Activated CD4-positive, alpha-beta T cell treated with anti-CD3 and anti-CD28 coated beads, Interleukin-2, amount 50 U/mL, for 1 hour (primary cell): ENCODE measurements at regions not wholly inside any gene's neighbourhood (a gene's known extent, or its start where the extent isn't known, plus 50 kb on each side); places are given as distances from the start of the nearest gene placed in this dataset.
"Not testable (repeated sequence)": the region's sequence is repeated elsewhere in the genome, so short reads cannot be mapped to it uniquely, and the experiment has no call there.

Experiments
- DNase-seq: peaks from one replicate; pipeline ENCODE4 v3.0.0-alpha.2; 2020

DNA sequence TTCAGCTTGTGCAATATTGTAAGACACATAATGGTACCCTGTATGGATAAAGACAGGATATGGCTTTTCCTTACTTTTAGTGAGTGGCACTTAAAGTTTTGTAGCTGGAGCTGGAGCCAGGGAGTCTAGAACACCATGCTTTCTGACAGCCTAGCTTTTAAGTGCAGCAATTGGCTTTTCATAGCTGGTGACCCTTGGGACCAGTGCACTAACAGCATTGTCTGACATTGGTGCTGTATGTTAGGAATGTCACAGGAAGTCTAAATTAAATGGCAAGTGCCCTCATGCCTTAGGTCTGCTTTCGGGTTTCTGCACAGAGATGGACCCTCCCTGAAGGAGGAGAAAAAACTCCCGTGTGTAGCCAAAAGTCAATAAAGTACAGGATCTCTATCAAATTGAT, 628.2 kb downstream of the NR2F2 start:
- no peak for DNase-seq

DNA sequence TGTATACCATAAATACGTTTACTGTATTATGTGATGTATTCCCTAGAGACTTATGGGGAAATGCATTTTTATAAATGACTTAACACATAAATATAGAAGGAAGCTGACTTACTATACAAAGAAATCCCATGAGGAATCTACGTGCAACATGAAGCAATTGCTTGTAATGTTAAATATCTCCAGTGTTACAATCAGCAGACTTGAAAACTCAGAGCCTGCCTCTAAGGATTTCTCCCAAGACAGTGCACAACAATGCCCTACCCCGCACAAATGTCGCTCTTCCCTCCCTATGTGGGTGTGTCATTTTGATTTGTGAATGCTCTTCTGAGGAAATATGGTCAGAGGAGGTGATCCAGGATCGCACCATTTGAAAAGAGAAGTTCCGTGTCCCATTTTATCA, 629.0 kb downstream of the NR2F2 start:
- DNase-seq, result no peak

DNA sequence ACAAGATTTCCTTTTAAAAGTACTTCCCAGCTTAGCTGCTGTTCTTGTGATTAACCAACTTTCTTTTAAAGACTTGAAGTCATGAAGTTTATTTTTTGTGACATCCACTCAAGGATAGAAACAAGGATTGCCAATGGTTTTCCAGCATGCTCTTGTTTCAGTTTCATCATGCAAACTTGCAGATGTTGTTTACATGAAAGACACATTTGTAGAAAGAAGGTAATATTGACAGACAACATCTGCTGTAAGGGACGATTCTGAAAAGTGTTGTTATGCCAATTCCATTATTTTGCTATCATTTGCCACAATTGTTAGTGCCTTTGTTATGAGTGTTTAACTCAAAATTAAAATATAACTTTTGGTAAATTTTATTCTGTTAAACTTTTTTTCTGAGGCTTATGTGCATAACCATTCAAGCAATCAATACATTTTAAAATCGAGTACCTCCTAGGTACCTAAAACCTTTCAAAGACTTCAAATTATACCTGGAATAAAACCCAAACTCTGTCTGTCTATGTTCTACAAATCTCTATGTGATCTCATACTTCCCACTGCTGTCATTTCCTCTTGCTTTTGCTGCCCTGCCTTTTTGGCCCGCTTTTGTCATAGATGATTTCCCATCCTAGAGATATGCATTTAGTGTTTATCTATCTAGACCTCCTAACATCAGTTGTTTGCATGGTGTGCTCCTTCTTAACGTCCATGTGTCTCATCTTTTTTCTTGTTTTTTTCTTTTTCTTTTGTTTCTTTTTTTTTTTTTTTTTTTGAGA, 630.4 kb downstream of the NR2F2 start:
- no peak for DNase-seq

DNA sequence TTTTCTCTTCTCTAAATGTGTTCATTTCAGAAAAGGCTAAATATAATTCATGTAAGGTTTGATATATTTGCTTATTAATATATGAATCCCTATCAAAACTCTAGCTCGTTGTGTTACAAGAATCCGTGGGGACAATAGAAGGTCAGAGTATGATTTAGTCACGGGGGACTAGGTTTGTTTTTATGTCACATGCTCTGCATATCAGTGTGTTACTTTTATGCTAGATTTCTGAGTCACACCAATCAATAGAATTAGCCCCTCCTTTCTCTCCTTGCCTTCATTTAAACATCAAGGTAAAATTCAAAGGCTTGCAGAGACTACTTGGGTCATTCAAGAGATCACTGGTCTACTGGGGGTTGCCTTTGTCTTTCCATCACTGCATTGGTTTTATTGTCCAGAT, 636.1 kb downstream of the NR2F2 start:
- DNase-seq, result no peak

DNA sequence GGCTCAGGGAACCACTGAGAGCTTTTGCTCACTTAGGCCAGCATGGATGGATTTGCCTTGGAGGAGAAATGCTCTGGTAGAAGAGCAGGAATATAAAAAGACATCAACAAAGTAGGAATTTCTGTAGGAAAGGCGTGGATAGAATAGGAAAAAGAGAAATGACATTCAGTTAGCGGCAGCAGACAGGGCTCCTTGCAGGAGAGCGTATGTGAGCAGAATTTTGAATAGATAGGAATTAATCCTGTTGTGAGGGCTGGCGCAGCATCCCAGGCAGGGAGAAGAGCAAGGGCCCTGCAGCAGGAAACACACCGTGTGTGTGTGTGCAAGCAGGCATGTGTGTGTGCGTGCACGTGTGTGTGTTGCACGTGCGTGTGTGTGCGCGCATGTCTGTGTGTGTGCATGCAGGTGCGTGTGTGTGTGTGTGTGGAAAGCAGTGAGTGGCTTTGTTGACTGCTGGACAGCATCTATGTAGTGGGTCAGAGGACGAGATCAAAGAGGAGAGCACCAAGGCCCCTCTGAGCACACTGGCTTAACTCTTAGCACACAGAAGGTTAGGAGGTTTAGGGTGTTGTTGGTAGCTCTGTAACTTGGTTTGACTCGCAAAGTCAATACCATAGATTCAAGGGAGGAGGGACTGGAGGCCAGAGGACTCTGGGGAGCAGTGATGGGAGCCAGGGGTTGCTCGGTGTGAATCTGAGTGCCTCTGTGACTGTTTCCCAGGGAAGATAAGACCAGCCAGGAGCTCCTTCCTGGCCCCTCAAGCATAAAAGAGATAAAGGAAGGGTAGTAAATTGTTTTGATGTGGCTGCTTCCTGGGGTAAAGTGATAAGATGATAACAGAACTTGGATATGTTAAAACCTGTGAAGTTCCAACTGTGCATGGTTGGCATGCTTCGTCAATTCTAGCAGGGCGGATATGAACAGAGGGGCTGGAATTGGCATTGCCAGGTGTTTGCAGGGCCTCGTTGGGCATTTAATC, 639.5 kb downstream of the NR2F2 start:
- DNase-seq, result no peak

DNA sequence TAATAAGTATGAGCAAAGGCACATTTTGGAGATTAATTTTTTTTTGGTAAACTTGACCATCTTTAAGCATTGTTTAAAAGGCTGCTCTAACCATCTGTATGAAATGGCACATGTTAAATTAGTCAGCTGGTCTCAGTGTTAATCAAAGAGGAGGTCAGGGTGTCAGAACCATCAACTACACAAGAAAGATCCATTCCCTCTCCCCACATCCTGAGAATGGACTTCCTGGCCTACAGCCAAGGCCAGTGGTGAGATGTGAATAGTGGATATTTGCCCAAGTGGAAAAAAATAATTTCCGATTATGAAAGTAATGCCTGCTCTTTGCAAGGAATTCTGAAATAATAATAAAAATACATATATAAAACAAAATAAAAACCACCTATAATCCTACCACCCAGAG, 641.7 kb downstream of the NR2F2 start:
- DNase-seq, result no peak

DNA sequence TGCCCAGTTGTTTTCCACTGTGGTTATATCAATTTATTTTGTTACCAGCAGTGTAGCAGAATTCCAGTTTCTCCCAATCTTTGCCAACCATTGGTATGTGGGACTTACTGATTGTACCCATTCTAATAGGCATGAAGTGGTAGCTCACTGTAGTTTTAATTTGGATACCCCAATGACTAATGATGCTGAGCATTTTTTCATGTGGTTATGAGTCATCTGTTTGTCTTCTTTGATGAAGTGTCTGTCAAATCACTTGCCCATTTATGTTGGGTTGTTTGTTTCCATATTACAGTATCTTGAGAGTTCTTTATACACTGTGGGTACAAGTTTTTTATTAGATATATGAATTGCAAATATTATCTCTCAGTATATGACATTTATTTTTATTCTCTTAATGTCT, 644.3 kb downstream of the NR2F2 start:
- no peak for DNase-seq

DNA sequence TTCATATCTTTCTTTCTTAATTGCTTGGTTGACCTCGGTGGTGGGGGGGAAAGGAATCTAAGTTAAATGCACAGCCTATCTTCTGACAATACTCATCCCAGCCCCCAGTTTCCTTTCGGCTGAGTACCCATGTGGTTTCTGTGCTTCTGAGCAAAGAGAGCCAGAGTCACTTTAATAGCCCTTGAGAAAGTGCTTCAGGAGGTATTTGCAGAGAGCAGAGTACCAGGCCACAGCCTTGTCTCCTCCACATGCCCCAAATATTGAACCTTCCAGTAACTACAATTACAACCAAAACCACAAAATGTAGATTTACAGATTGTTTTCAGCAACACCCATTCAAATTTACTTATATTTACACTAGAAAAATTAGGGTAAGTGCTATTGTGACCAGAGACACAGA, 647.4 kb downstream of the NR2F2 start:
- no peak for DNase-seq

DNA sequence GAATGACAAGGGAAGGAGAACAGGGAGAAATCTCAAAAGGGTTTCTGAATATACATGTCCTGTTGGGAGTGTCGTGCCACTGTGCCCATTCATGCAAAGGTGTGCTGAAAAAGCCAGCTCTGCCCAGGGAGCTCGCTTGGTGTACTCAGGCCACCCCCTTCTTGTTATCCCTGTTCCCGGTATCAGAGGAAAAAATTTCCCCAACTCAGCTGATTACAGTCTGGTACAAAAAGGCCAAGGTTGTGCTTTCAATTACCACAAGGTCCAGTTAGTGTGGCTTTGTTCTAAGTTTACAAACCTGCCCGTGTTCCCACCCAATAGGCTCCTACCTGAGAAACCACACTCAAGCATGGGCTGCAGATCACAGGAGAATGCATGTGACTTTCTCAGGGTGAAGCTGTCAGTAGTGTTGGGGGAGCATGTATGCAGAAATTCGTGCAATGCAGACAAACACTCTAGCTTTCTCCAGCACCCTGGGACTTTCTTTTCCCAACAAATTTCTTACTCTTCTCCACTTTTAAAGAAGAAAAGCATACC, 648.5 kb downstream of the NR2F2 start:
- no peak for DNase-seq

DNA sequence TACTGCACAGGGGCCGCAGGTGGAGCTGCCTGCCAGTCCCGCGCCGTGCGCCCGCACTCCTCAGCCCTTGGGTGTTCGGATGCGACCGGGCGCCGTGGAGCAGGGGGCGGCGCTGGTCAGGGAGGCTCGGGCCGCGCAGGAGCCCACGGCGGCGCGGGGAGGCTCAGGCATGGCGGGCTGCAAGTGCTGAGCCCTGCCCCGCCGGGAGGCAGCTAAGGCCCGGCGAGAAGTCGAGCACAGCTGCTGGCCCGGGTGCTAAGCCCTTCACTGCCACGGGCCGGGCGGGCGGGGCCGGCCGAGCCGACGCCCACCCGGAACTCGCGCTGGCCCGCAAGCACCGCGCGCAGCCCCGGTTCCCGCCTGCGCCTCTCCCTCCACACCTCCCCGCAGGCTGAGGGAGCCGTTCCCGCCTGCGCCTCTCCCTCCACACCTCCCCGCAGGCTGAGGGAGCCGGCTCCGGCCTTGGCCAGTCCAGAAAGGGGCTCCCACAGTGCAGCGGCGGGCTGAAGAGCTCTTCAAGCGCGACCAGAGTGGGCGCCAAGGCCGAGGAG, 653.7 kb downstream of the NR2F2 start:
- DNase-seq, result not testable (repeated sequence)

DNA sequence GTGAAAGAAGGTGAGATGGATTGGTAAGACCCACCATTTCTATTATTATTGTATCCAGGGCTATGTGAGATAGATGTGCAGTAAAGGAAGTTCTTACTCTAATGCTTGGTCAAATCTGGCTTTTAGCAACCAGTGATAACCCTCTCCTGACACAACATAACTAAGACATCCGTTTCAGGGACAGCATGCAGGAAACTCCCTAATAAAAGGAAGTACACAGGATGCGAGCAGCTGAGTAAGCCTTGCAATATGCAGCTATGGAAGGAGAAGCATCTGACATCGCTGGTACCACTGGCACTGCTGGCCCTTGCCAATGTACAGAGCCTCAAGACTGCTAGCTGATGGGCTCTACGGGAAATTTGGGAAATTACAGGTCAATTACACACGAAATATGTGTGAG, 662.3 kb downstream of the NR2F2 start:
- no peak for DNase-seq

DNA sequence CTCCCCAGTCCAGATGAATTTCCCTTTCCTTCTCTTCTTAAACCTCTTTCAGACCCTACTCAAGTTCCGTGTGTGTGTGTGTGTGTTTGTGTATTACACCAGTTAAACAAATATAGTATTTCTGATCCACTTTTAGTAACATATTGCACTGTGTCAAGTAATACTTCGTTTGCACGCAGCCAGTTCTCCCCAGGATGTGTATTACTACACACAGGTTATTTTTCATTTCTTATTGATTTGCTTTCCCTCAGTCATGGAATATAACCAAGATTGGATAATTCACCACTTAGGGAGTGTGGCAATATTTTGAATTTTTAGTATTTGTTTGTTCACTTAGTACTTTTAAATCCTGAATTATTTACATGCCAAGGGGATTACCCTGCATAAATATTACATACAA, 667.0 kb downstream of the NR2F2 start:
- no peak for DNase-seq

DNA sequence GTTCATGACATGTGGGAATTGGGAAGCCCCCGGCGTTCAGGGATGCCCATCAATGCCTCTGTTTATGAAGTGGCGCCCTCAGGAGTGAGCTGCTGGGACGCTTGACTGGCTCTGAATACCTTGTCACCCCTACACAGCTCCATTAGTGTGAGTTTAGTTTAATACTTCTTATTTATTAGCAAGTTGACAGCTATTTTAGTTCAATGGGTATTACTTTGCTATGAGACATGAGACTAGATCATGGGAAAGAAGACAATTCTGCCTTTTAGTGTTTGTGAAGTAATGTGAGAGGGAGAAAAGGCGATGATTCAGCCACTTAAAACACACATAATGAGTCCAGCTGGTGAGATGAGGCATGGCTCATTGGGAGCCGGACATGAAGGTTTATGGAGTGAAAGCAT, 678.5 kb downstream of the NR2F2 start:
- DNase-seq, result no peak

DNA sequence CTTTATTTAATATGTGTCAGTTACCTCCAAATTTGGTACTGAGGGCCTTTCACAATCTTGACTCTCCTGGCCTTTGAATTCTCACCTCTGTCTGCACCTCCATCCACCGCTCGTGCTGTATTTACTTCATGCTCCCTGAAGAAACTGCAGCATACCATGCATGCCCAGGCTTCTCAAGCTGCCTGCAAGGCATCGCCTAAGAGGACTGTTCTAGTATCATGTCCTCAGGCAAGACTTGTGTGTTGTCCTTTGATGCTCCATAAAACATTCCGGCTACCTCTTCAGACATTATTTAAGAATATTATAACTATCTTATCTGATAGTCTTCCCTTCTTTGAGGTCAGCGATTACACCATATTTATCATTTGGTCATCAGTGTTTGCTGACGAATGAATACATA, 682.5 kb downstream of the NR2F2 start:
- DNase-seq, result no peak

DNA sequence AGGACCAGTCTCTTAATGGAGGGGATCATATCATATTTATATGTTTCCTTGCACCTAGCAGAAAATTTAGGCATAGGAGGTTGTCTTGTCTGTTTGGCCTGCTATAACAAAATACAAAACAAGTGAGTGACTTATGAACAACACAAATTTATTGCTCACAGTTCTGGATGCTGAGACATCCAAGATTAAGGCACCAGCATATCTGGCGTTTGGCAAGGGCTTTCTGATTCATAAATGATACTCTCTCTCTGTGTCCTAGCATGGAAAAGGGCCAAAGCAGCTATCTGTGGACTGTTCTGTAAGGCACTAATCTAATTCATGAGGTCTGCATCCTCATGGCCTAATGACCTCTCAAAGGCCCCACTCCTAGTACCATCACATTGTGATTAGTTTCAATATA, 683.0 kb downstream of the NR2F2 start:
- DNase-seq, result no peak

DNA sequence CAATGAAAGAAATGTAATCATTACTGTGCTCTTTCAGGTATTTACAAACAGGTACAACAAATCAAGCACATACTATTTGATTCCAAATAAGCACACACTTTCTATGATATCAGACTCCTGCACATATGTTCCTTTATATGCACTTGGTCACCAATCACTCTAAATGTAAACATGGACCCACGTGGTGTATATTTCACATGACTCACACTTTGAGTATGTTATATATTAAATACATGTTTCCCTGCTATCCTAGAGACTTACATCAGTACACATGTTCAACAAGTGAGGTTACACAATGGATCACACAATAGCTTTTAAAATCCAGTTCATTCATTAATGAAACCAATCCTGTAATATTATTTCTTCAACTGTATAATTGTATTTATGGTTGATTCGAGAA, 683.5 kb downstream of the NR2F2 start:
- no peak for DNase-seq

DNA sequence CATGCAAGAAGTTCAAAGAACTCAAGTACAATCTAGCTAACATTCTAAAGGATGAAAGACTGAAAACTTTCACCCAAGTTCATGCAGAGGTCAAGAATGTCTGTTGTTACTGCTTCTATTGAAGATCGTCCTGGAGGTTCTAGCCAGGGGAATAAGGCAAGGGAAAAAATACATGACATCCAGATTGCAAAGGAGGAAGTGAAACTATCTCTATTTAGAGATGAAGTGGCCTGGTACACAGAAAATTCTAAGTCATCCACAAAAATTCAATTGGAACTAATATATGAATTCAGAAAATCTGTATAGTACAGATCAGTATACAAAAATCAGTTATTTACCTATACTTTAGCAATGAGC, 693.0 kb downstream of the NR2F2 start:
- no peak for DNase-seq

DNA sequence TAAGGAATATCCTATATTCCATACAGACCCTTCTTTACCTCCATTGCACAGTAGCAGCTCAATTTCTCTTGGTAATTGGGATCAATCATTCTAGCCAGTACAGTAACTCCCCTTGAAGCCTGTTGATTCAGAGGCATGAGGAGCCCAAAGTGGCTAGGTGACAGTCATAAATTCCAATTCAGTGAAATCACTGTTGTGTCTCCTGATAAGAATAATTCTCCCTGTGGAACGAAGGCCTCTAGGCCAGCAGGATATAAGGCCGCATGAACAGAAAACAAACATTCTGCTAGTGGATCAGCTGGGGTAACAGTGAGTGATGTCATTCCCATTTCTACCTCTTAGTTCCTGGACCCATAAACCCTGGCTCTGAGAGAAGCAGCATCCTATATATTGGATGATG, 696.3 kb downstream of the NR2F2 start:
- DNase-seq, result no peak

DNA sequence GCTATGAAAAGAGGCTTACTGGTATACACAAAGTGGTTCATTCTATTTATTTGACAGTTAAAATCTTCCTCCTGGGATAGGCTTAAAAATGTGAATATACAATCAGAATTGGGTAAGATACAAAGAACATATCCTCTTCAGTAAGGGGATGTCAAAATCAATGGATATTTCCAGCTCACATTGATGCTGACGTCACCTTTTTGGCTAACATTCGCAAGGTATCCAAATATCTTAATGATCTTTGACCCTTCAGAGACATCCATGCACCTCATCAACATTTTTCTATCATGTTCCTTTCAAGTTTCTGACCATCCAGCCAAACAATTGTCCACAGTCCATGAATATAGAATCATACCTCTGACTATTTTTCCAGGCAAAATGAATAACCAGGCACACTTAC, 697.3 kb downstream of the NR2F2 start:
- DNase-seq, result no peak

DNA sequence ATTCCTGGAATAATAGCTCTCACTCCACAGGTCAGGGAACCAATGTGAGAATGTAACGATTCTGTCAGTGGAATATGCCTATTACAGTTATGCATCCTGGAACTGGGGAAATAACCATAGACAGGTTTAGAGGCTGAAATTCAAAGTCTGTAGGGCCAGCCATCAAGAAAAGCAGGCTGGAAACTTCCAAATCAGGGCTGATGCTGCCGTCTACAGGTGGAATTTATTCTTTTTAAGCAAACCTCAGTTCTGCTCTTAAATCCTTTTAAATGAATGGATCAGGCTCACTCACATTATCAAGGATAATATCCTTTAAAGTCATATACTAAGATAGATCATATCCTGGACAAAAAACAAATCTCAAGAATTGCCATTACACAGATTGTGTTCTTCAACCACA, 699.8 kb downstream of the NR2F2 start:
- DNase-seq, result no peak

DNA sequence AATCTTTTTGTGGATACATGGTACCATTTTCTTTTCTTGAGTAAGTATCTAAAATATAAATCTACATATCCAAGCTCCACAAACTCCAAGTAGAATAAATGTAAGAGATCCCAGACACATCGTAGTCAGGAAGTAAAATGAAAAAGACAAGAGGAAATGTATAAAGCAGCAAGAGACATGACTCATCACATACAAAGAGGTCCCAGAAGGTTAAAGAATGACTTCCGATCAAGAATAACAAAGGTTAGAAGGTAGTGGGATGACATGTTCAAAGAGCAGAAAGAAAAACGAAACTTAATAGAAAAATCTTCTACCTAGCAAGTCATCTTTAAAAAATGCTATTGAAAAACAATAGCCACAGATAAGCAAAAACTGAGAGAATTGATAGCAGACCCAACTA, 705.8 kb downstream of the NR2F2 start:
- DNase-seq, result no peak

DNA sequence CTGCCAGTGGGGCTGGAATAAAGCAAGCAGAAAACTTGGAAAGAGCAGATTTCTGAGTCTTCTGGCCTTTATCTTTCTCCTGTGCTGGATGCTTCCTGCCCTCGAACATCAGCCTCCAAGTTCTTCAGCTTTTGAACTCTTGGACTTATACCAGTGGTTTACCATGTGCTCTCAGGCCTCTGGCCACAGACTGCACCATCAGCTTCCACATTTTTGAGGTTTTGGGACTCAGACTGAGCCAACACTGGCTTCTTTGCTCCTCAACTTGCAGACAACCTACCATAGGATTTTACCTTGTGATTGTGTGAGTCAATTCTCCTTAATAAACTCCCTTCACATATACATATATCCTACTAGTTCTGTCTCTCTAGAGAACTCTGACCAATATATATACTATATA, 706.6 kb downstream of the NR2F2 start:
- no peak for DNase-seq

DNA sequence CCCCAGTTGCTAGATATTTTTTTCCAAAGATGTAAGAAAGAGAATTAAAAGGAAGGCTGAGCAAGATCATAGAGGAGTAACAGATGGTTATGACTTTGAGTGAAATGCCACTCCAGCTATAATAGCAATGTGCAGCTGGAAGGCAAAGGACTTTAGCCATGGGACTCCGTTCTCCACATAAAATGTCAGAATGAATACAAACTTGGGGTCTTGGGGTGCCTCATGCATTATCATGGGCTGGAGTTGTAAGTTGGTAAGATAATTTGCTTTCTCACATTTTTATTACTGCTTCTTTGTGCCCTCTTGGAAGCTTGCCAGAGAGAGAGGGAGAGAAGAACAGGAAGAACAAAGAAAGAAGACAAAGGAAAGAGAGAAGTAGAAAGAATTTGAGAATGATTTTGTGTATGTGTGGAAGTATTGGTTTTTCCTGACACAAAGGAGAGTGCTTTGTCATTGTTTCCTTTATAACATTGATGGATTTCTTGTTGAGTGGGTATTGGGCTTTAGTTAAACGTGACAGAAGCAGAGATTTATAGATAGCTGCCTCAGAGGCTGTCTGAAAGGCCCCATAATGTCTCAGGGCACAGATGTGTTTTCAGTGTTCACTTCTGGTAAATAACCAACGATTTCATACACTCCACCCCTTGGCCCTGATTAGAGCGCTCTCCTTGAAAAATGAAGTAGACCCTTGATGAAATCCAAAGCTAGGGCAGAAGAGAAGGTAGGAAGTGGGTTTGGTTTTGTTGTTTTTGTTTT, 715.3 kb downstream of the NR2F2 start:
- no peak for DNase-seq
